Dermis blood vessel endothelial cell (primary cell): ENCODE measurements at regions not wholly inside any gene's neighbourhood (a gene's known extent, or its start where the extent isn't known, plus 50 kb on each side); places are given as distances from the start of the nearest gene placed in this dataset.
A peak's percentile ranks its signal among the peaks of the same experiment; 100 is the strongest.
"Not testable (repeated sequence)": the region's sequence is repeated elsewhere in the genome, so short reads cannot be mapped to it uniquely, and the experiment has no call there.

Source experiments
- DNase-seq: peaks from one replicate; pipeline ENCODE4 v3.0.0; 2010

- DNase-seq, result no peak
Observed at GRCh38 chr2:176984987-176985386, 227.6 kb upstream of the HNRNPA3 start.

- no peak for DNase-seq
Observed at GRCh38 chr2:176985871-176986270, 226.7 kb upstream of the HNRNPA3 start.

GRCh38 chr2:176986487-176986886 is 226.1 kb upstream of the HNRNPA3 start:
- DNase-seq, result no peak

GRCh38 chr2:176991411-176991810 is 221.2 kb upstream of the HNRNPA3 start:
- no peak for DNase-seq

- DNase-seq, result peak; percentile 50
Observed at GRCh38 chr2:176997074-176997791, 215.4 kb upstream of the HNRNPA3 start.

- DNase-seq, result no peak
Observed at GRCh38 chr2:176997792-176998169, 214.8 kb upstream of the HNRNPA3 start.

- no peak for DNase-seq
Observed at GRCh38 chr2:176999301-176999700, 213.3 kb upstream of the HNRNPA3 start.

GRCh38 chr2:177000061-177000714 is 212.4 kb upstream of the HNRNPA3 start:
- no peak for DNase-seq

- no peak for DNase-seq
Observed at GRCh38 chr2:177000715-177001072, 211.9 kb upstream of the HNRNPA3 start.

- DNase-seq, result no peak
Observed at GRCh38 chr2:177001334-177001733, 211.3 kb upstream of the HNRNPA3 start.

GRCh38 chr2:177002983-177003382 is 209.6 kb upstream of the HNRNPA3 start:
- no peak for DNase-seq

- not testable (repeated sequence) for DNase-seq
Observed at GRCh38 chr2:177007726-177008125, 204.9 kb upstream of the HNRNPA3 start.

- not testable (repeated sequence) for DNase-seq
Observed at GRCh38 chr2:177008662-177009061, 203.9 kb upstream of the HNRNPA3 start.

- DNase-seq, result no peak
Observed at GRCh38 chr2:177010146-177010545, 202.4 kb upstream of the HNRNPA3 start.

GRCh38 chr2:177010861-177011260 is 201.7 kb upstream of the HNRNPA3 start:
- no peak for DNase-seq

GRCh38 chr2:177014946-177015345 is 197.6 kb upstream of the HNRNPA3 start:
- no peak for DNase-seq

- DNase-seq, result no peak
Observed at GRCh38 chr2:177015356-177015923, 197.2 kb upstream of the HNRNPA3 start.

GRCh38 chr2:177020524-177021119 is 192.0 kb upstream of the HNRNPA3 start:
- DNase-seq, result no peak

- no peak for DNase-seq
Observed at GRCh38 chr2:177021706-177022343, 190.8 kb upstream of the HNRNPA3 start.

GRCh38 chr2:177024765-177025164 is 187.8 kb upstream of the HNRNPA3 start:
- DNase-seq, result no peak

GRCh38 chr2:177026253-177026652 is 186.3 kb upstream of the HNRNPA3 start:
- no peak for DNase-seq

- no peak for DNase-seq
Observed at GRCh38 chr2:177026956-177027355, 185.6 kb upstream of the HNRNPA3 start.

GRCh38 chr2:177028296-177028695 is 184.3 kb upstream of the HNRNPA3 start:
- no peak for DNase-seq
